Prostate gland (tissue), 2 donors: ENCODE measurements at regions not wholly inside any gene's neighbourhood (a gene's known extent, or its start where the extent isn't known, plus 50 kb on each side); places are given as distances from the start of the nearest gene placed in this dataset.

Experiments used
- DNase-seq: peaks from one replicate; pipeline ENCODE4 v3.0.0-alpha.2; 2019; ENCODE audit warnings: low spot score
- H3K27ac ChIP-seq, 2 donors: fragments of 200-600 bp; sonication (generic); 2 replicates each; pipeline ENCODE4 v1.5.1; 2017 to 2019
- H3K27me3 ChIP-seq: fragments of 200-600 bp; sonication (generic); replicated peaks from 2 replicates; pipeline ENCODE4 v1.5.1; 2019; ENCODE audit not compliant: insufficient read depth
- H3K36me3 ChIP-seq, 2 donors: fragments of 200-600 bp; sonication (generic); 1 replicate in 1 of 2; 2 replicates in 1 of 2; pipeline versions ENCODE4 v1.5.1 to v1.8.1; 2017 to 2019
- H3K4me1 ChIP-seq: fragments of 200-600 bp; sonication (generic); replicated peaks from 2 replicates; pipeline ENCODE4 v1.5.1; 2019
- H3K4me3 ChIP-seq, 2 donors: fragments of 200-600 bp; sonication (generic); 2 replicates each; pipeline ENCODE4 v1.5.1; 2017 to 2019
- H3K9me3 ChIP-seq: fragments of 200-600 bp; sonication (generic); 2 replicates; pipeline ENCODE4 v1.5.1; 2017
- CTCF ChIP-seq, 4 experiments: fragments of 200-600 bp in 2 of 4; fragments of 450-650 bp in 2 of 4; sonication (generic) in 2 of 4; IDR thresholded peaks; 1 replicate in 3 of 4; 2 replicates in 1 of 4; pipeline ENCODE4 v1.5.1; 2016 to 2019; ENCODE audit warnings: antibody characterized with exemption in 4 of 4, mild to moderate bottlenecking in 2 of 4, moderate library complexity in 2 of 4
- POLR2A ChIP-seq: fragments of 450-650 bp; IDR thresholded peaks from one replicate; pipeline ENCODE4 v1.6.1; 2016; ENCODE audit warnings: antibody characterized with exemption, mild to moderate bottlenecking
- POLR2AphosphoS5 ChIP-seq: sonication (generic); formaldehyde crosslinking; IDR thresholded peaks from one replicate; pipeline ENCODE4 v1.6.1; 2017; ENCODE audit warnings: antibody characterized with exemption
- WGBS: methylation state at CpG from one replicate; pipeline ENCODE4 v1.1.5; 2018; 5-methylcytosine and 5-hydroxymethylcytosine counted together
- intact Hi-C: fragments of 100-400 bp; cut with DNase I; formaldehyde crosslinking; loops from one replicate; pipeline ENCODE4 v1.14.2; 2022

- H3K9me3 ChIP-seq = no peaks in the 10 kb centered on the region
- H3K36me3 ChIP-seq = no peaks in the 10 kb centered on the region
- TF ChIP-seq CTCF (IDR thresholded peaks at IDR 0.05) = no peak
- no peak for TF ChIP-seq POLR2A
- TF ChIP-seq POLR2AphosphoS5 = no peak
- no peak for DNase-seq
- no peak overlapping the region for H3K4me3 ChIP-seq
- WGBS = 47% methylated on average over 8 of the region's 8 CpGs
- no peaks in the 10 kb centered on the region for H3K4me1 ChIP-seq
- H3K27me3 ChIP-seq = no peaks in the 10 kb centered on the region
- intact Hi-C loops = no loop called here
- no peak overlapping the region for H3K27ac ChIP-seq
These were observed 134.0 kb downstream of the FOXD1 start for GRCh38 chr5:73314395-73315257.

GRCh38 chr5:73312872-73313510, 135.6 kb downstream of the FOXD1 start:
- no peak for TF ChIP-seq CTCF (IDR thresholded peaks at IDR 0.05)
- TF ChIP-seq POLR2AphosphoS5 = no peak
- no peak for TF ChIP-seq POLR2A
- 53% methylated on average over 3 of the region's 3 CpGs for WGBS
- Histone ChIP-seq H3K27me3 (no peaks in the 10 kb centered on the region), H3K4me3 (no peak overlapping the region), H3K36me3 (no peaks in the 10 kb centered on the region), H3K27ac (no peak overlapping the region), H3K9me3 (no peaks in the 10 kb centered on the region), H3K4me1 (no peaks in the 10 kb centered on the region)
- DNase-seq = no peak
- intact Hi-C loops = no loop called here

- H3K27me3 ChIP-seq = no peaks in the 10 kb centered on the region
- DNase-seq = no peak
These were observed 136.3 kb downstream of the FOXD1 start for GRCh38 chr5:73312146-73312871.

GRCh38 chr5:73311291-73312110, 137.1 kb downstream of the FOXD1 start:
- DNase-seq = no peak
- H3K27ac ChIP-seq = no peak overlapping the region
- no peaks in the 10 kb centered on the region for H3K27me3 ChIP-seq
- TF ChIP-seq POLR2AphosphoS5 = no peak
- no peak for TF ChIP-seq CTCF (IDR thresholded peaks at IDR 0.05)
- TF ChIP-seq POLR2A = no peak
- H3K4me1 ChIP-seq = no peaks in the 10 kb centered on the region
- 21% methylated on average over 31 of the region's 31 CpGs for WGBS
- no peaks in the 10 kb centered on the region for H3K9me3 ChIP-seq
- no peak overlapping the region for H3K4me3 ChIP-seq
- intact Hi-C loops = no loop called here
- H3K36me3 ChIP-seq = no peaks in the 10 kb centered on the region

More at GRCh38 chr5:73312146-73312871, 136.3 kb downstream of the FOXD1 start:
- Histone ChIP-seq H3K4me1 (no peaks in the 10 kb centered on the region), H3K27ac (no peak overlapping the region), H3K36me3 (no peaks in the 10 kb centered on the region), H3K9me3 (no peaks in the 10 kb centered on the region), H3K4me3 (no peak overlapping the region)
- TF ChIP-seq CTCF (IDR thresholded peaks at IDR 0.05) (no peak), POLR2AphosphoS5 (no peak), POLR2A (no peak)
- intact Hi-C loops = no loop called here
- WGBS = 66% methylated on average over 13 of the region's 13 CpGs
